ENCODE measurements at regions not wholly inside any gene's neighbourhood (a gene's known extent, or its start where the extent isn't known, plus 50 kb on each side); places are given as distances from the start of the nearest gene placed in this dataset.
"Not testable (repeated sequence)": the region's sequence is repeated elsewhere in the genome, so short reads cannot be mapped to it uniquely, and the experiment has no call there.

GRCh38 chr17:16870253-16871245, 101.4 kb downstream of the TNFRSF13B start:
- Histone ChIP-seq H3K4me3 (no peak overlapping the region), H3K9me3 (no peaks in the 10 kb centered on the region), H3K27me3 (peaks cover 0 to 17% (median 0%) of the 10 kb centered on the region in 7 donors), H3K36me3 (no peaks in the 10 kb centered on the region), H3K4me1 (peaks cover 0 to 2% (median 0%) of the 10 kb centered on the region in 9 donors), H3K27ac (no peak overlapping the region)
- DNase-seq (no peak), ATAC-seq (no peak)
- TF ChIP-seq CTCF (IDR thresholded peaks at IDR 0.05), result no peak
- 81 to 84% methylated on average over 23 to 26 of the region's 26 CpGs for WGBS, 2 donors
- intact Hi-C loops (cut with DNase I), result no loop called here

- DNase-seq; H3K9me3 ChIP-seq; H3K4me3 ChIP-seq; ATAC-seq; H3K27ac ChIP-seq; H3K36me3 ChIP-seq; H3K4me1 ChIP-seq; intact Hi-C loops (cut with DNase I): not testable (repeated sequence)
- 90 to 93% methylated on average over 9 to 10 of the region's 11 CpGs for WGBS, 2 donors
- H3K27me3 ChIP-seq, result peaks cover 0 to 17% (median 0%) of the 10 kb centered on the region in 7 donors
These were observed 102.2 kb downstream of the TNFRSF13B start for GRCh38 chr17:16869531-16870252.

GRCh38 chr17:16868616-16869015, 103.3 kb downstream of the TNFRSF13B start:
- H3K36me3 ChIP-seq; H3K4me1 ChIP-seq; H3K9me3 ChIP-seq; H3K27ac ChIP-seq; ATAC-seq; intact Hi-C loops (cut with DNase I); DNase-seq; H3K4me3 ChIP-seq: not testable (repeated sequence)
- peaks cover 0 to 16% (median 0%) of the 10 kb centered on the region in 7 donors for H3K27me3 ChIP-seq
- 90 to 91% methylated on average over 13 of the region's 13 CpGs for WGBS, 2 donors

- DNase-seq; H3K27me3 ChIP-seq; H3K4me3 ChIP-seq; H3K9me3 ChIP-seq; ATAC-seq; H3K27ac ChIP-seq; intact Hi-C loops (cut with DNase I); H3K36me3 ChIP-seq; H3K4me1 ChIP-seq: not testable (repeated sequence)
- 69 to 76% methylated on average over 3 of the region's 5 CpGs for WGBS, 2 donors
These were observed 104.4 kb downstream of the TNFRSF13B start for GRCh38 chr17:16867545-16867944.

- H3K36me3 ChIP-seq; H3K4me3 ChIP-seq; H3K9me3 ChIP-seq; DNase-seq; H3K27ac ChIP-seq; H3K4me1 ChIP-seq; ATAC-seq; H3K27me3 ChIP-seq; intact Hi-C loops (cut with DNase I): not testable (repeated sequence)
- 91 to 96% methylated on average over 6 of the region's 6 CpGs for WGBS, 2 donors
These were observed 105.1 kb downstream of the TNFRSF13B start for GRCh38 chr17:16866841-16867240.

- no peak overlapping the region for H3K4me3 ChIP-seq
- DNase-seq (no peak), ATAC-seq (no peak)
- no peaks in the 10 kb centered on the region for H3K36me3 ChIP-seq
- no peaks in the 10 kb centered on the region for H3K9me3 ChIP-seq
- no peak overlapping the region for H3K27ac ChIP-seq
- no peaks in the 10 kb centered on the region for H3K27me3 ChIP-seq
- WGBS, 2 donors, result 85% methylated on average over 8 of the region's 8 CpGs
- peaks cover 0 to 2% (median 0%) of the 10 kb centered on the region in 9 donors for H3K4me1 ChIP-seq
- intact Hi-C loops (cut with DNase I), result no loop called here
- no peak for TF ChIP-seq CTCF (IDR thresholded peaks at IDR 0.05)
These were observed 105.5 kb downstream of the TNFRSF13B start for GRCh38 chr17:16866436-16866835.
